MM.1S (cell line): ENCODE measurements at regions not wholly inside any gene's neighbourhood (a gene's known extent, or its start where the extent isn't known, plus 50 kb on each side); places are given as distances from the start of the nearest gene placed in this dataset.

ENCODE experiments used
- CTCF ChIP-seq: fragments of 300-600 bp; sonication (generic); IDR thresholded peaks from 2 replicates; pipeline ENCODE4 v1.5.1; 2016; ENCODE audit warnings: antibody characterized with exemption, low read length, mixed read lengths
- EZH2 ChIP-seq: fragments of 300-600 bp; sonication (generic); optimal IDR thresholded peaks from 2 replicates; pipeline ENCODE3; 2017; ENCODE audit warnings: low read depth, mild to moderate bottlenecking, antibody characterized with exemption, low read length, mixed read lengths

GRCh38 chr14:41154143-41154807 lies 452.4 kb upstream of the LRFN5 start:
- TF ChIP-seq CTCF = no peak
- TF ChIP-seq EZH2 = no peak
